ENCODE measurements at regions not wholly inside any gene's neighbourhood (a gene's known extent, or its start where the extent isn't known, plus 50 kb on each side); places are given as distances from the start of the nearest gene placed in this dataset.
"Not testable (repeated sequence)": the region's sequence is repeated elsewhere in the genome, so short reads cannot be mapped to it uniquely, and the experiment has no call there.

- not testable (repeated sequence) for TF ChIP-seq POLR2A, CTCF (IDR thresholded peaks at IDR 0.05)
Observed at GRCh38 chr1:146396801-146397200, 168.0 kb upstream of the NOTCH2NLA start.
